Astrocyte (in vitro differentiated cells and primary cell): ENCODE measurements at regions not wholly inside any gene's neighbourhood (a gene's known extent, or its start where the extent isn't known, plus 50 kb on each side); places are given as distances from the start of the nearest gene placed in this dataset.

Experiments used
- DNase-seq: peaks from one replicate; pipeline ENCODE4 v3.0.0-alpha.2; 2010; ENCODE audit warnings: low read depth
- FAIRE-seq: peaks from 2 replicates; lab custom pipeline; 2011; peaks lifted over from hg19 to GRCh38; lab: Jason Lieb, UNC
- H2AFZ ChIP-seq: 2 replicates; pipeline ENCODE4 v1.6.0; 2012; ENCODE audit warnings: low read depth, low read length, inconsistent platforms
- H3K27ac ChIP-seq: 2 replicates; pipeline ENCODE4 v1.5.1; 2011; ENCODE audit warnings: low read depth, low read length, inconsistent platforms
- H3K27me3 ChIP-seq: 2 replicates; pipeline ENCODE4 v1.6.0; 2011; ENCODE audit warnings: low read length, inconsistent platforms; ENCODE audit not compliant: insufficient read depth
- H3K36me3 ChIP-seq: 2 replicates; pipeline ENCODE4 v1.5.1; 2011; ENCODE audit warnings: low read length, inconsistent platforms; ENCODE audit not compliant: insufficient read depth
- H3K4me1 ChIP-seq: 2 replicates; pipeline ENCODE4 v1.5.1; 2011; ENCODE audit warnings: low read length, inconsistent platforms; ENCODE audit not compliant: insufficient read depth
- H3K4me2 ChIP-seq: 2 replicates; pipeline ENCODE4 v1.6.0; 2012; ENCODE audit warnings: low read length, inconsistent platforms
- H3K4me3 ChIP-seq: 2 replicates; pipeline ENCODE4 v1.5.1; 2011; ENCODE audit warnings: low read depth, mild to moderate bottlenecking, low read length, inconsistent platforms; ENCODE audit not compliant: insufficient read depth
- H3K79me2 ChIP-seq: 2 replicates; pipeline ENCODE4 v1.6.0; 2012; ENCODE audit warnings: mild to moderate bottlenecking, low read length, inconsistent platforms; ENCODE audit not compliant: insufficient read depth
- H3K9ac ChIP-seq: 2 replicates; pipeline ENCODE4 v1.6.0; 2012; ENCODE audit warnings: mild to moderate bottlenecking, low read length, inconsistent platforms
- H3K9me3 ChIP-seq: 2 replicates; pipeline ENCODE4 v1.5.1; 2012; ENCODE audit warnings: low read depth, mild to moderate bottlenecking, low read length, inconsistent platforms; ENCODE audit not compliant: insufficient read depth
- H4K20me1 ChIP-seq: 2 replicates; pipeline ENCODE4 v1.6.0; 2012; ENCODE audit warnings: low read length, inconsistent platforms; ENCODE audit not compliant: insufficient read depth
- H3K27ac Mint-ChIP-seq: one replicate; pipeline ENCODE4 v1.8.0; 2021; ENCODE audit warnings: mild to moderate bottlenecking, mixed read lengths; ENCODE audit not compliant: unreplicated experiment
- H3K27me3 Mint-ChIP-seq: one replicate; pipeline ENCODE4 v1.8.0; 2021; ENCODE audit warnings: low read depth, mixed read lengths; ENCODE audit not compliant: unreplicated experiment
- H3K36me3 Mint-ChIP-seq: one replicate; pipeline ENCODE4 v1.8.0; 2021; ENCODE audit warnings: low read depth, mixed read lengths; ENCODE audit not compliant: unreplicated experiment
- H3K4me1 Mint-ChIP-seq: one replicate; pipeline ENCODE4 v1.8.0; 2021; ENCODE audit warnings: low read depth, mixed read lengths; ENCODE audit not compliant: unreplicated experiment
- H3K4me3 Mint-ChIP-seq: one replicate; pipeline ENCODE4 v1.8.0; 2021; ENCODE audit warnings: mild to moderate bottlenecking, moderate library complexity, mixed read lengths; ENCODE audit not compliant: unreplicated experiment
- H3K9me3 Mint-ChIP-seq: one replicate; pipeline ENCODE4 v1.8.0; 2021; ENCODE audit warnings: mild to moderate bottlenecking, mixed read lengths; ENCODE audit not compliant: unreplicated experiment
- EZH2 ChIP-seq: IDR thresholded peaks from 2 replicates; pipeline ENCODE4 v1.6.1; 2012; ENCODE audit warnings: mild to moderate bottlenecking, low read length, inconsistent platforms; ENCODE audit not compliant: insufficient read depth
- TF ChIP-seq, protein P1 (sequence below): IDR thresholded peaks from 2 replicates; pipeline ENCODE4 v1.5.1; 2011; ENCODE audit warnings: low read depth, mild to moderate bottlenecking, inconsistent platforms, low read length, moderate library complexity; ENCODE audit not compliant: insufficient read depth

DNA sequence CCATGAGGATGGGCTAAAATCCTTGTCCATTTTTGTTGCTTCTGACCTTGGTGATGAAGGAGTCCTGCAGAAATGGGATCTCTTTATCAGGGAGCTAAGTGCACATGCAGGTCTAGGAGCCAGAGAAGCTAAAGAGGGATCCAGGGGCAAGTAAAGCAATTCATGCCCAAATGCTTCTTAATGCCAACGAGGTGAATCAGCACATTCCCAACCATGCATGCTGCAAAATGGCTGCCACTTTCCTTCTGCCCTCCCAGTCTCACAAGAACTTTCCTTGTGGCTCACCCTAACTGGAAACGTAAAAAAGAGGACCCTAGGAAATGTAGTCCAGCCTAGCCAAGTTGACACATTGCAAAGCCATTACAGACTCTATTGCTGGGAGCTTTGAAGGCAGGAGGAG is 298.4 kb downstream of the MAFB start:
- H2AFZ ChIP-seq: no peak overlapping the region
- no peak overlapping the region for H3K9ac ChIP-seq
- no peaks in the 10 kb centered on the region for H3K4me1 ChIP-seq
- H3K9me3 ChIP-seq: peaks cover 6% of the 10 kb centered on the region
- FAIRE-seq (no peak), DNase-seq (no peak)
- no peaks in the 10 kb centered on the region for H3K4me1 Mint-ChIP-seq
- no peaks in the 10 kb centered on the region for H3K36me3 ChIP-seq
- H3K27ac ChIP-seq: no peak overlapping the region
- no peaks in the 10 kb centered on the region for H4K20me1 ChIP-seq
- no peak overlapping the region for H3K4me3 Mint-ChIP-seq
- H3K27me3 ChIP-seq: no peaks in the 10 kb centered on the region
- no peak overlapping the region for H3K27ac Mint-ChIP-seq
- H3K9me3 Mint-ChIP-seq: peaks cover 9% of the 10 kb centered on the region
- H3K27me3 Mint-ChIP-seq: peaks cover 12% of the 10 kb centered on the region
- no peak overlapping the region for H3K4me2 ChIP-seq
- peaks cover 2% of the 10 kb centered on the region for H3K36me3 Mint-ChIP-seq
- H3K4me3 ChIP-seq: no peak overlapping the region
- H3K79me2 ChIP-seq: no peaks in the 10 kb centered on the region
- TF ChIP-seq, protein P1, sequence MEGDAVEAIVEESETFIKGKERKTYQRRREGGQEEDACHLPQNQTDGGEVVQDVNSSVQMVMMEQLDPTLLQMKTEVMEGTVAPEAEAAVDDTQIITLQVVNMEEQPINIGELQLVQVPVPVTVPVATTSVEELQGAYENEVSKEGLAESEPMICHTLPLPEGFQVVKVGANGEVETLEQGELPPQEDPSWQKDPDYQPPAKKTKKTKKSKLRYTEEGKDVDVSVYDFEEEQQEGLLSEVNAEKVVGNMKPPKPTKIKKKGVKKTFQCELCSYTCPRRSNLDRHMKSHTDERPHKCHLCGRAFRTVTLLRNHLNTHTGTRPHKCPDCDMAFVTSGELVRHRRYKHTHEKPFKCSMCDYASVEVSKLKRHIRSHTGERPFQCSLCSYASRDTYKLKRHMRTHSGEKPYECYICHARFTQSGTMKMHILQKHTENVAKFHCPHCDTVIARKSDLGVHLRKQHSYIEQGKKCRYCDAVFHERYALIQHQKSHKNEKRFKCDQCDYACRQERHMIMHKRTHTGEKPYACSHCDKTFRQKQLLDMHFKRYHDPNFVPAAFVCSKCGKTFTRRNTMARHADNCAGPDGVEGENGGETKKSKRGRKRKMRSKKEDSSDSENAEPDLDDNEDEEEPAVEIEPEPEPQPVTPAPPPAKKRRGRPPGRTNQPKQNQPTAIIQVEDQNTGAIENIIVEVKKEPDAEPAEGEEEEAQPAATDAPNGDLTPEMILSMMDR: no peak
- no peak for TF ChIP-seq EZH2

DNA sequence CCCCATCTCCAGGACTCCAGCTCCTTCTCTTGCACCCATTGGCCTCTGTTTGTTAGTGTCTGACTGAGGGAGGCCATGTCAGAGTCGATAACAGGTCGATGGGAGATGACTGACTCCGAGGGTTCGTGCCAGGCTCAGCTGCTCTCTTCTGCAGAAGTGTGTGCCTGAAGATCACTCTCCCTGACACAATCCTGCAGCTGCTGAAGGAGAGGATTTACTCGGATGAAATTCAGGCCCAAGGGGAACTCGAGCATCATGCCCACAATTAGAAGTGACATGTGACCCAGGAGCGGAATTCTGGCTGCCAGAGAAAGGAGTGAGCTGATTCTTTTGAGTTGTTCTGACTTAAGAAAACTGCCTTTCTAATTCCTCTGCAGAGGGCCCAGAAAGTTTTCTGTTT is 318.2 kb downstream of the MAFB start:
- no peak overlapping the region for H3K27ac Mint-ChIP-seq
- H3K79me2 ChIP-seq: no peaks in the 10 kb centered on the region
- H3K27me3 ChIP-seq: no peaks in the 10 kb centered on the region
- FAIRE-seq (no peak), DNase-seq (no peak)
- no peaks in the 10 kb centered on the region for H3K9me3 ChIP-seq
- H3K4me3 Mint-ChIP-seq: no peak overlapping the region
- H3K27ac ChIP-seq: no peak overlapping the region
- H3K9ac ChIP-seq: no peak overlapping the region
- H2AFZ ChIP-seq: no peak overlapping the region
- no peak overlapping the region for H3K4me3 ChIP-seq
- H3K4me2 ChIP-seq: no peak overlapping the region
- TF ChIP-seq, protein P1: no peak
- TF ChIP-seq EZH2: no peak
- no peaks in the 10 kb centered on the region for H3K36me3 ChIP-seq
- H4K20me1 ChIP-seq: no peaks in the 10 kb centered on the region
- H3K36me3 Mint-ChIP-seq: no peaks in the 10 kb centered on the region
- H3K9me3 Mint-ChIP-seq: no peaks in the 10 kb centered on the region
- no peaks in the 10 kb centered on the region for H3K4me1 ChIP-seq
- no peaks in the 10 kb centered on the region for H3K4me1 Mint-ChIP-seq
- peaks cover 5% of the 10 kb centered on the region for H3K27me3 Mint-ChIP-seq

DNA sequence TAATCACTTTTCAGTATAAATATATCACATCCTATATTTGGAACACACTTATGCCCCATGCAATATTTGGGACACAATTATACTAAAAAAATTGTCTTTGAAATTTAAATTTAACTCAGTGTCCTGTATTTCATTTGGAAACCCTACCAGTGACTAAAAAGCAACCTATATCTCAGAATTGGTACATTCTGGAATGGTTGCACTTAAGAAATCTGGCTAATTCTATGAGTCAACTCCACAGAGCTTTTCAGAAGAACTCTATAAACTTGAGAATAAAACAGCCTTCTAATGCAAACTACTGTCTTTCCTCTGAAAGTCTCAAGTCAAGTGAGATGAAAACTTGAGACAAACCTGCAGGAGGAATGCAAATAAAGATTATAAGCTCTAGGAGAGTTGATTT is 320.2 kb downstream of the MAFB start:
- Histone ChIP-seq H3K4me2 (no peak overlapping the region), H3K27ac (no peak overlapping the region), H3K36me3 (no peaks in the 10 kb centered on the region), H2AFZ (no peak overlapping the region), H3K4me3 (no peak overlapping the region), H3K9me3 (no peaks in the 10 kb centered on the region), H3K27me3 (no peaks in the 10 kb centered on the region), H3K9ac (no peak overlapping the region), H3K4me1 (no peaks in the 10 kb centered on the region), H3K79me2 (no peaks in the 10 kb centered on the region), H4K20me1 (no peaks in the 10 kb centered on the region)
- no peaks in the 10 kb centered on the region for H3K4me1 Mint-ChIP-seq
- no peaks in the 10 kb centered on the region for H3K36me3 Mint-ChIP-seq
- H3K4me3 Mint-ChIP-seq: no peak overlapping the region
- H3K27ac Mint-ChIP-seq: no peak overlapping the region
- FAIRE-seq: no peak
- TF ChIP-seq EZH2: no peak
- TF ChIP-seq, protein P1: no peak
- DNase-seq: no peak
- H3K27me3 Mint-ChIP-seq: peaks cover 20% of the 10 kb centered on the region
- H3K9me3 Mint-ChIP-seq: no peaks in the 10 kb centered on the region
